Right lobe of liver (tissue), 6 donors: ENCODE measurements at regions not wholly inside any gene's neighbourhood (a gene's known extent, or its start where the extent isn't known, plus 50 kb on each side); places are given as distances from the start of the nearest gene placed in this dataset.

Experiments used
- ATAC-seq, 4 donors: fragments of 200-7000 bp; cut with Tn5 transposase; one replicate each; pipeline ENCODE4 v1.9.1; 2020; ENCODE audit warnings: mild to moderate bottlenecking in 4 of 4, moderate library complexity in 4 of 4
- DNase-seq, 3 donors: peaks; one replicate each; pipeline ENCODE4 v3.0.0-alpha.2; 2020
- H3K27ac ChIP-seq, 3 donors: fragments of 200-600 bp; one replicate each; pipeline ENCODE4 v1.8.0; 2022
- H3K27me3 ChIP-seq, 2 donors: fragments of 200-600 bp; one replicate each; pipeline ENCODE4 v1.8.0; 2022
- H3K36me3 ChIP-seq, 4 donors: fragments of 200-600 bp; sonication (generic) in 1 of 4; one replicate each; pipeline versions ENCODE4 v1.5.1 to v1.8.0; 2017 to 2022; ENCODE audit warnings: control low read depth in 1 of 4
- H3K4me1 ChIP-seq, 4 donors: fragments of 200-600 bp; sonication (generic) in 1 of 4; one replicate each; pipeline versions ENCODE4 v1.5.1 to v1.8.0; 2017 to 2022; ENCODE audit warnings: control low read depth in 1 of 4
- H3K4me3 ChIP-seq, 3 donors: fragments of 200-600 bp; one replicate each; pipeline ENCODE4 v1.8.0; 2022
- H3K9me3 ChIP-seq, 4 donors: fragments of 200-600 bp; sonication (generic) in 1 of 4; one replicate each; pipeline versions ENCODE4 v1.5.1 to v1.8.0; 2017 to 2022; ENCODE audit warnings: control low read depth in 1 of 4
- CTCF ChIP-seq, 4 donors: fragments of 200-600 bp in 3 of 4; fragments of 450-650 bp in 1 of 4; IDR thresholded peaks; one replicate each; pipeline versions ENCODE4 v1.5.1 to v1.8.0; 2016 to 2022; ENCODE audit warnings: antibody characterized with exemption in 4 of 4, mild to moderate bottlenecking in 2 of 4
- POLR2A ChIP-seq: fragments of 450-650 bp; IDR thresholded peaks from one replicate; pipeline ENCODE4 v1.6.1; 2017; ENCODE audit warnings: antibody characterized with exemption, mild to moderate bottlenecking
- WGBS: methylation state at CpG from one replicate; pipeline ENCODE4 v1.1.6; 2018; ENCODE audit warnings: low coverage, low lambda C conversion rate; ENCODE audit not compliant: insufficient coverage; ENCODE audit errors: missing lambda C conversion rate; 5-methylcytosine and 5-hydroxymethylcytosine counted together
- intact Hi-C, 2 donors: fragments of 100-400 bp; cut with DNase I; formaldehyde crosslinking; loops; one replicate each; pipeline versions ENCODE4 v1.11.2 to v1.14.1; 2022
- donor health status: DM: no; HTN: yes; CAD: no.
- donor health status: DM: no; HTN: no; CAD: no.
- donor health status: DM: no; HTN: no; CAD: no.
- donor health status: DM: no; HTN: yes; CAD: no.
- donor health status: DM: no; HTN: yes; CAD: no.

GRCh38 chr18:78136986-78137385 lies 842.6 kb upstream of the SALL3 start:
- WGBS, result 43% methylated on average over 2 of the region's 6 CpGs
- ATAC-seq (no peak), DNase-seq (no peak)
- TF ChIP-seq CTCF (IDR thresholded peaks at IDR 0.05) (no peak), POLR2A (no peak)
- no peaks in the 10 kb centered on the region for H3K9me3 ChIP-seq
- H3K36me3 ChIP-seq, result no peaks in the 10 kb centered on the region
- no peak overlapping the region for H3K27ac ChIP-seq
- no peak overlapping the region for H3K4me3 ChIP-seq
- H3K4me1 ChIP-seq, result no peaks in the 10 kb centered on the region
- intact Hi-C loops, result no loop called here
- H3K27me3 ChIP-seq, result no peaks in the 10 kb centered on the region

GRCh38 chr18:78138983-78139496 lies 840.6 kb upstream of the SALL3 start:
- no peak for DNase-seq
- Histone ChIP-seq H3K4me1 (no peaks in the 10 kb centered on the region), H3K27ac (no peak overlapping the region), H3K36me3 (no peaks in the 10 kb centered on the region), H3K27me3 (no peaks in the 10 kb centered on the region), H3K4me3 (no peak overlapping the region), H3K9me3 (no peaks in the 10 kb centered on the region)
- WGBS, result 27% methylated on average over 10 of the region's 11 CpGs
- no peak for ATAC-seq
- intact Hi-C loops, result no loop called here
- TF ChIP-seq POLR2A, result no peak
- no peak for TF ChIP-seq CTCF (IDR thresholded peaks at IDR 0.05)

- TF ChIP-seq POLR2A, result no peak
- TF ChIP-seq CTCF (IDR thresholded peaks at IDR 0.05), result no peak
- no peaks in the 10 kb centered on the region for H3K9me3 ChIP-seq
- no peaks in the 10 kb centered on the region for H3K36me3 ChIP-seq
- no peaks in the 10 kb centered on the region for H3K27me3 ChIP-seq
- intact Hi-C loops, result no loop called here
- no peak for DNase-seq
- no peak overlapping the region for H3K4me3 ChIP-seq
- WGBS, result 56% methylated on average over 4 of the region's 9 CpGs
- H3K27ac ChIP-seq, result no peak overlapping the region
- no peak for ATAC-seq
- H3K4me1 ChIP-seq, result no peaks in the 10 kb centered on the region
Observed at GRCh38 chr18:78140294-78140693, 839.3 kb upstream of the SALL3 start.

- no peak overlapping the region for H3K27ac ChIP-seq
- no peaks in the 10 kb centered on the region for H3K36me3 ChIP-seq
- no peaks in the 10 kb centered on the region for H3K27me3 ChIP-seq
- no peaks in the 10 kb centered on the region for H3K4me1 ChIP-seq
- no peak overlapping the region for H3K4me3 ChIP-seq
- intact Hi-C loops, result no loop called here
- 32% methylated on average over 2 of the region's 11 CpGs for WGBS
- TF ChIP-seq POLR2A (no peak), CTCF (IDR thresholded peaks at IDR 0.05) (no peak)
- no peak for ATAC-seq
- DNase-seq, result no peak
- no peaks in the 10 kb centered on the region for H3K9me3 ChIP-seq
Observed at GRCh38 chr18:78144669-78145068, 834.9 kb upstream of the SALL3 start.

- 37% methylated on average over 8 of the region's 9 CpGs for WGBS
- no peak overlapping the region for H3K27ac ChIP-seq
- ATAC-seq, result no peak
- H3K36me3 ChIP-seq, result no peaks in the 10 kb centered on the region
- no peaks in the 10 kb centered on the region for H3K9me3 ChIP-seq
- no peaks in the 10 kb centered on the region for H3K27me3 ChIP-seq
- no peak for DNase-seq
- intact Hi-C loops, result no loop called here
- no peak overlapping the region for H3K4me3 ChIP-seq
- TF ChIP-seq POLR2A (no peak), CTCF (IDR thresholded peaks at IDR 0.05) (no peak)
- H3K4me1 ChIP-seq, result no peaks in the 10 kb centered on the region
Observed at GRCh38 chr18:78145096-78145495, 834.5 kb upstream of the SALL3 start.
